ENCODE measurements at regions not wholly inside any gene's neighbourhood (a gene's known extent, or its start where the extent isn't known, plus 50 kb on each side); places are given as distances from the start of the nearest gene placed in this dataset.

DNA sequence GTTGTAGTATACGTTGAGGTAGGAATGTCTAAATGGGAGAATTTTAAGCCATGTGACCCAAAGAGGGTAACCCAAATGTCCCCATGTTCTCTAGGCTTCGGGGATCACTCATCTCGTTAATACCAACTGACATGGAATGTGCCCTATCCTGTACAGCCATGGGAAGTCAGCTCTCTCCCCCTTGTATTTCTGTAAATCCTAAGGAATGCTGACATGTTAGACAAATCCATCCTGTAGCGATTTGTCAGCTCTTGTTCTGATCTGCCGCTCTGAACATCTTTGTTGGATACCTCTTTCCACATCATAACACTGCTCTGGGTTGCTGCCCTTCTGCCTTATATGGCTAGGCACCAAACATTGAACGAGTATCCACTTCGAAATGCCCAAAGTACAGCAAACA lies 350.6 kb downstream of the RND3 start:
- H3K4me2 ChIP-seq (ENCODE audit: low read length): no peak overlapping the region
- no peak overlapping the region for H3K9ac ChIP-seq (ENCODE audit: low read length)
- no peaks in the 10 kb centered on the region for H3K4me1 ChIP-seq (ENCODE audit: insufficient read depth, low read length, severe bottlenecking)
- no peaks in the 10 kb centered on the region for H3K79me2 ChIP-seq (ENCODE audit: insufficient read depth, low read length)
- no peak overlapping the region for H2AFZ ChIP-seq (ENCODE audit: low read length)
- H3K36me3 ChIP-seq (ENCODE audit: insufficient read depth, low read length): no peaks in the 10 kb centered on the region
- no peaks in the 10 kb centered on the region for H3K9me2 ChIP-seq (ENCODE audit: low read depth, low read length)
- no peaks in the 10 kb centered on the region for H3F3A ChIP-seq (ENCODE audit: insufficient read depth, low read length)
- no peak overlapping the region for H3K4me3 ChIP-seq (ENCODE audit: low read depth, low read length, poor library complexity, severe bottlenecking)
- H3K27me3 ChIP-seq (ENCODE audit: insufficient read depth, low read length): no peaks in the 10 kb centered on the region
- H3K27ac ChIP-seq (ENCODE audit: low read depth, low read length, poor library complexity, severe bottlenecking): no peak overlapping the region
- no peaks in the 10 kb centered on the region for H4K20me1 ChIP-seq (ENCODE audit: insufficient read depth, low read length)
- TF ChIP-seq EZH2 (IDR thresholded peaks at IDR 0.05; ENCODE audit: borderline replicate concordance, low read length): no peak
- TF ChIP-seq, protein P1, sequence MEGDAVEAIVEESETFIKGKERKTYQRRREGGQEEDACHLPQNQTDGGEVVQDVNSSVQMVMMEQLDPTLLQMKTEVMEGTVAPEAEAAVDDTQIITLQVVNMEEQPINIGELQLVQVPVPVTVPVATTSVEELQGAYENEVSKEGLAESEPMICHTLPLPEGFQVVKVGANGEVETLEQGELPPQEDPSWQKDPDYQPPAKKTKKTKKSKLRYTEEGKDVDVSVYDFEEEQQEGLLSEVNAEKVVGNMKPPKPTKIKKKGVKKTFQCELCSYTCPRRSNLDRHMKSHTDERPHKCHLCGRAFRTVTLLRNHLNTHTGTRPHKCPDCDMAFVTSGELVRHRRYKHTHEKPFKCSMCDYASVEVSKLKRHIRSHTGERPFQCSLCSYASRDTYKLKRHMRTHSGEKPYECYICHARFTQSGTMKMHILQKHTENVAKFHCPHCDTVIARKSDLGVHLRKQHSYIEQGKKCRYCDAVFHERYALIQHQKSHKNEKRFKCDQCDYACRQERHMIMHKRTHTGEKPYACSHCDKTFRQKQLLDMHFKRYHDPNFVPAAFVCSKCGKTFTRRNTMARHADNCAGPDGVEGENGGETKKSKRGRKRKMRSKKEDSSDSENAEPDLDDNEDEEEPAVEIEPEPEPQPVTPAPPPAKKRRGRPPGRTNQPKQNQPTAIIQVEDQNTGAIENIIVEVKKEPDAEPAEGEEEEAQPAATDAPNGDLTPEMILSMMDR (IDR thresholded peaks at IDR 0.05; ENCODE audit: low read length): no peak
- H3K9me3 ChIP-seq (ENCODE audit: low read length): no peaks in the 10 kb centered on the region; the same call in 1 of the 2 replicates

DNA sequence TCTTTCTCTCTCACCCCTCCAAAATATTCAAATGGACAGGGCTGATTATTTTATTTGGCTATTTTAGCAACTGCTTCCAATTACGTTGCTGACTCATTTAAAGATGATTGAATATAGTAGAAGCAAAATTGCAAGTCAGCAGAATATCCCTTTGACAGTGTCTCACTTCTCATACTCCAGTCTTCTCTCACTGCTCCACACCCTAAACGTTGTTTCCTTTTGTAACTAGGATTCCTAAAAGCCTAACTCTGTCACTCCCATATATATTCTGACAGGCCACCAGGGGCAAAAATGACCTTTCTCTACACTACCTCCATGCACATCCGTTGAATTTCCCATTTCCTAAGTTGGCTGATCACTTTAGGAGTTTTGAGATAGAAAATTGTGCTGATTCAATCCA lies 351.1 kb downstream of the RND3 start:
- H3K27ac ChIP-seq (ENCODE audit: low read depth, low read length, poor library complexity, severe bottlenecking): no peak overlapping the region
- no peak overlapping the region for H3K4me2 ChIP-seq (ENCODE audit: low read length)
- no peak overlapping the region for H3K9ac ChIP-seq (ENCODE audit: low read length)
- no peaks in the 10 kb centered on the region for H3K36me3 ChIP-seq (ENCODE audit: insufficient read depth, low read length)
- no peaks in the 10 kb centered on the region; the same call in 1 of the 2 replicates for H3K9me3 ChIP-seq (ENCODE audit: low read length)
- no peaks in the 10 kb centered on the region for H3K79me2 ChIP-seq (ENCODE audit: insufficient read depth, low read length)
- no peak overlapping the region for H3K4me3 ChIP-seq (ENCODE audit: low read depth, low read length, poor library complexity, severe bottlenecking)
- H3F3A ChIP-seq (ENCODE audit: insufficient read depth, low read length): no peaks in the 10 kb centered on the region
- no peak for TF ChIP-seq EZH2 (IDR thresholded peaks at IDR 0.05; ENCODE audit: borderline replicate concordance, low read length)
- TF ChIP-seq, protein P1 (IDR thresholded peaks at IDR 0.05; ENCODE audit: low read length): no peak
- H4K20me1 ChIP-seq (ENCODE audit: insufficient read depth, low read length): no peaks in the 10 kb centered on the region
- no peak overlapping the region for H2AFZ ChIP-seq (ENCODE audit: low read length)
- H3K27me3 ChIP-seq (ENCODE audit: insufficient read depth, low read length): no peaks in the 10 kb centered on the region
- H3K4me1 ChIP-seq (ENCODE audit: insufficient read depth, low read length, severe bottlenecking): no peaks in the 10 kb centered on the region
- H3K9me2 ChIP-seq (ENCODE audit: low read depth, low read length): no peaks in the 10 kb centered on the region

DNA sequence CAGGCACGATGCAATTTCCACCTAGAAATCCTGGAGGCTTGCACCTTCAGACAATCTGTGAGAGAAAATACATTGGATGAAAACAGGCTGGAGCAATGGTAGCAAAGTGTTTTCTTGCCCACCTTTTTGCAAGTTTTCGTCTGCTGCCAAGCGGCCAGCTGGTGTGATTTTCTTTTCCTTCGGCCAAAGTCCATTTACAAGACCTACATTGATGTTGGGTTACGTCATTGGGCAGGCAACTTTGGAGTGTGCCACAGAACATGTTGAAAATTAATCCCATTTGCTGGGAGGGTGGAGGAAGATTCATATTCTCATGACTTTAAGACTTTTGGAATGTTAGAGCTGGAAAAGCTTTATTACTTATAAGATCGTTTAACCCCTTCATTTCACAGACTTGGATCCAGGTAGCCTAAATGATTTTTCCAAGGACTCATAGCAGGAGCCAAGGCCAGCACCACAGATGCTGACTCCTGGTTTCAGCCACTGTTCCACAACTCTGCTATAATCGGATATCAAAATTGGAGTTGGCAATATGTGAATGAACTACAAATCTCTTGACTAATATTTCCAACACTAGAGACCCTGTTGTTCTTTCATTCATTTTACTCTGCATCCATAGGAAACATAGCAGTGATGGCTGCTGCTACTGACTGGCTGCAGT lies 352.1 kb downstream of the RND3 start:
- Histone ChIP-seq H3K36me3 (ENCODE audit: insufficient read depth, low read length) (no peaks in the 10 kb centered on the region), H3F3A (ENCODE audit: insufficient read depth, low read length) (no peaks in the 10 kb centered on the region), H2AFZ (ENCODE audit: low read length) (no peak overlapping the region), H3K4me1 (ENCODE audit: insufficient read depth, low read length, severe bottlenecking) (no peaks in the 10 kb centered on the region), H3K9me2 (ENCODE audit: low read depth, low read length) (no peaks in the 10 kb centered on the region), H3K27me3 (ENCODE audit: insufficient read depth, low read length) (no peaks in the 10 kb centered on the region), H3K27ac (ENCODE audit: low read depth, low read length, poor library complexity, severe bottlenecking) (no peak overlapping the region), H3K9me3 (ENCODE audit: low read length) (no peaks in the 10 kb centered on the region; the same call in 1 of the 2 replicates), H3K4me2 (ENCODE audit: low read length) (no peak overlapping the region), H4K20me1 (ENCODE audit: insufficient read depth, low read length) (no peaks in the 10 kb centered on the region), H3K4me3 (ENCODE audit: low read depth, low read length, poor library complexity, severe bottlenecking) (no peak overlapping the region), H3K9ac (ENCODE audit: low read length) (no peak overlapping the region), H3K79me2 (ENCODE audit: insufficient read depth, low read length) (no peaks in the 10 kb centered on the region)
- TF ChIP-seq, protein P1 (IDR thresholded peaks at IDR 0.05; ENCODE audit: low read length): no peak
- no peak for TF ChIP-seq EZH2 (IDR thresholded peaks at IDR 0.05; ENCODE audit: borderline replicate concordance, low read length)
